KOPT-K1 (cell line): ENCODE measurements at regions not wholly inside any gene's neighbourhood (a gene's known extent, or its start where the extent isn't known, plus 50 kb on each side); places are given as distances from the start of the nearest gene placed in this dataset.

Experiments
- H3K27ac ChIP-seq: fragments of 200-600 bp; sonication (generic); 2 replicates; pipeline ENCODE4 v1.5.1; 2016; ENCODE audit warnings: antibody characterized with exemption, mild to moderate bottlenecking, low read depth, low read length; ENCODE audit not compliant: poor library complexity, severe bottlenecking
- H3K36me3 ChIP-seq: fragments of 200-600 bp; sonication (generic); 2 replicates; pipeline ENCODE4 v1.5.1; 2017; ENCODE audit warnings: antibody characterized with exemption, mild to moderate bottlenecking, low read length, moderate library complexity; ENCODE audit not compliant: insufficient read depth
- H3K9me3 ChIP-seq: fragments of 200-600 bp; sonication (generic); 2 replicates; pipeline ENCODE4 v1.5.1; 2017; ENCODE audit warnings: antibody characterized with exemption, low read length, mild to moderate bottlenecking; ENCODE audit not compliant: insufficient read depth, poor library complexity, severe bottlenecking

- Histone ChIP-seq H3K27ac (no peak overlapping the region), H3K9me3 (no peaks in the 10 kb centered on the region), H3K36me3 (no peaks in the 10 kb centered on the region)
These were observed 50.9 kb upstream of the NR5A2 start for GRCh38 chr1:199976496-199977144.
